ENCODE measurements at regions not wholly inside any gene's neighbourhood (a gene's known extent, or its start where the extent isn't known, plus 50 kb on each side); places are given as distances from the start of the nearest gene placed in this dataset.
"Not testable (repeated sequence)": the region's sequence is repeated elsewhere in the genome, so short reads cannot be mapped to it uniquely, and the experiment has no call there.

- no peak for DNase-seq
Measured at GRCh38 chr4:66516940-66517339, 846.7 kb upstream of the EPHA5 start.

GRCh38 chr4:66506985-66507384 lies 836.7 kb upstream of the EPHA5 start:
- no peak for DNase-seq

GRCh38 chr4:66501997-66502396 lies 831.7 kb upstream of the EPHA5 start:
- no peak for DNase-seq

- DNase-seq: no peak
Measured at GRCh38 chr4:66490729-66491128, 820.4 kb upstream of the EPHA5 start.

GRCh38 chr4:66489783-66490452 lies 819.6 kb upstream of the EPHA5 start:
- DNase-seq: no peak

- DNase-seq: no peak
Measured at GRCh38 chr4:66489370-66489769, 819.1 kb upstream of the EPHA5 start.

- no peak for DNase-seq
Measured at GRCh38 chr4:66486068-66486467, 815.8 kb upstream of the EPHA5 start.

GRCh38 chr4:66482186-66482585 lies 811.9 kb upstream of the EPHA5 start:
- no peak for DNase-seq

- no peak for DNase-seq
Measured at GRCh38 chr4:66475596-66475995, 805.3 kb upstream of the EPHA5 start.

- no peak for DNase-seq
Measured at GRCh38 chr4:66465111-66465510, 794.8 kb upstream of the EPHA5 start.

GRCh38 chr4:66462890-66463289 lies 792.6 kb upstream of the EPHA5 start:
- DNase-seq: not testable (repeated sequence)

GRCh38 chr4:66451741-66452140 lies 781.5 kb upstream of the EPHA5 start:
- DNase-seq: no peak

- DNase-seq: no peak
Measured at GRCh38 chr4:66443008-66443407, 772.7 kb upstream of the EPHA5 start.

- DNase-seq: no peak
Measured at GRCh38 chr4:66439508-66439907, 769.2 kb upstream of the EPHA5 start.

- DNase-seq: no peak
Measured at GRCh38 chr4:66433706-66434105, 763.4 kb upstream of the EPHA5 start.

- DNase-seq: no peak
Measured at GRCh38 chr4:66430856-66431255, 760.6 kb upstream of the EPHA5 start.

- no peak for DNase-seq
Measured at GRCh38 chr4:66429276-66429675, 759.0 kb upstream of the EPHA5 start.

GRCh38 chr4:66416425-66416824 lies 746.1 kb upstream of the EPHA5 start:
- DNase-seq: no peak

GRCh38 chr4:66404141-66404540 lies 733.9 kb upstream of the EPHA5 start:
- no peak for DNase-seq

GRCh38 chr4:66376921-66377320 lies 706.6 kb upstream of the EPHA5 start:
- DNase-seq: no peak

- DNase-seq: no peak
Measured at GRCh38 chr4:66376396-66376795, 706.1 kb upstream of the EPHA5 start.

GRCh38 chr4:66373268-66373667 lies 703.0 kb upstream of the EPHA5 start:
- no peak for DNase-seq

- no peak for DNase-seq
Measured at GRCh38 chr4:66372706-66373105, 702.4 kb upstream of the EPHA5 start.

GRCh38 chr4:66367043-66367660 lies 696.9 kb upstream of the EPHA5 start:
- DNase-seq: no peak

GRCh38 chr4:66360395-66360794 lies 690.1 kb upstream of the EPHA5 start:
- not testable (repeated sequence) for DNase-seq
